22Rv1 (cell line): ENCODE measurements at regions not wholly inside any gene's neighbourhood (a gene's known extent, or its start where the extent isn't known, plus 50 kb on each side); places are given as distances from the start of the nearest gene placed in this dataset.

ENCODE experiments used
- H3K27ac ChIP-seq: fragments of 450-650 bp; 2 replicates; pipeline ENCODE4 v1.5.1; 2017
- ZFX ChIP-seq: fragments of 450-650 bp; IDR thresholded peaks from 2 replicates; pipeline ENCODE4 v1.6.1; 2017; ENCODE audit warnings: antibody characterized with exemption, borderline replicate concordance
- TF ChIP-seq, protein P1 (sequence below): fragments of 450-650 bp; IDR thresholded peaks from 2 replicates; pipeline ENCODE4 v1.5.1; 2017; ENCODE audit warnings: mild to moderate bottlenecking

DNA sequence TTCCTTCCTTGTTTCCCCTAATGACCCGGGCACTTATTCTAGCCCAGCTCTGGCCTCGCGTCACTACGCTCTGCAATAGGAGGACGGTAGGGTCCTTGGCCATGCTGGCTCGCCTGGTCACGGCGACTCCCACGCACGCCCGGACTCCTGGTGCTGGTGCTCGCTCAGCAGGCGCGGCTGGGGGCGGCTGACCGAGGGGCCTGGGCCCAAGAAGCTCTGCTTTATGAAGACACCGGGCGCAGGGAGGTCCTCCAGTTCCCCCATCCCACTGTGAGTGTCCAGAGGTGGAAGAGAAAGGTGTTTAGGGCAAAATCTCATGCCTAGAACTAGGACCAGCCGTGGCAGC, 54.2 kb upstream of the ZNF32 start:
- H3K27ac ChIP-seq = no peak overlapping the region
- TF ChIP-seq, protein P1, sequence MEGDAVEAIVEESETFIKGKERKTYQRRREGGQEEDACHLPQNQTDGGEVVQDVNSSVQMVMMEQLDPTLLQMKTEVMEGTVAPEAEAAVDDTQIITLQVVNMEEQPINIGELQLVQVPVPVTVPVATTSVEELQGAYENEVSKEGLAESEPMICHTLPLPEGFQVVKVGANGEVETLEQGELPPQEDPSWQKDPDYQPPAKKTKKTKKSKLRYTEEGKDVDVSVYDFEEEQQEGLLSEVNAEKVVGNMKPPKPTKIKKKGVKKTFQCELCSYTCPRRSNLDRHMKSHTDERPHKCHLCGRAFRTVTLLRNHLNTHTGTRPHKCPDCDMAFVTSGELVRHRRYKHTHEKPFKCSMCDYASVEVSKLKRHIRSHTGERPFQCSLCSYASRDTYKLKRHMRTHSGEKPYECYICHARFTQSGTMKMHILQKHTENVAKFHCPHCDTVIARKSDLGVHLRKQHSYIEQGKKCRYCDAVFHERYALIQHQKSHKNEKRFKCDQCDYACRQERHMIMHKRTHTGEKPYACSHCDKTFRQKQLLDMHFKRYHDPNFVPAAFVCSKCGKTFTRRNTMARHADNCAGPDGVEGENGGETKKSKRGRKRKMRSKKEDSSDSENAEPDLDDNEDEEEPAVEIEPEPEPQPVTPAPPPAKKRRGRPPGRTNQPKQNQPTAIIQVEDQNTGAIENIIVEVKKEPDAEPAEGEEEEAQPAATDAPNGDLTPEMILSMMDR = no peak
- no peak for TF ChIP-seq ZFX

DNA sequence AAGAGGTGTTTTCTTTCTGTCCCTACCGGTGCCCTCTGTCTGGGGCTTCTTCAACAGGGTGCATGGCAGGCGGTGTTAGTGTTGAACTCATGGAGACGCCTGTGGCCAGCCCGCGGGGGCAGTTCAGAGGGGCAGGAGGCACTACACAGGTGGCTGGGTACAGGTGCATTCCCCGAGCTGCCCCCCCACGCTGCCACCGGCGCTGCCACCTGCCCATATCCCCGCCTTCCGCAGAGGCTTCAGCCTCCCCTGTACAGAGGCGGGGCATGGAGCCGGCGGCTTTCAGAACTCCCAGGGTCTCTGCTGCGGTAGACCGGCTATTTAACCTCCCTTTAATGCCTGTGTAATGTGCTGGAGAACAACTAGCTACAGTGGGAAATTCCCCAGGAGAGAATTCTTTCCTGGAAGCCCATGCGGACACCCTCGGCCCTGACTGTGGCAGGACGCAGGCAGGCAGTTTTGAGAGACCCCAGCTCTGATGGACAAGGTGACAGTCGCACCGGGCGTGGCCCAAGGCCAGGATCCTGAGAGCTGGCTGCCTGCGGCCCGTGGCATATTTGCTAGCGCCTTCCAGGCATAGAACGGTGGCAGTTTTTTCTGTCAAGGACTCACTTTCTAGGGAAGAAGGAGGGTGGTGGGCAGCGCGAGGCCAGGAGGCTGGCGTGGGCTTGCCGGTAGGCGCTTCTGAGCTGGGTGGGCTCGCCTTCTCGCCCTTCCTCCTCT, 53.7 kb upstream of the ZNF32 start:
- H3K27ac ChIP-seq = no peak overlapping the region
- no peak for TF ChIP-seq ZFX
- TF ChIP-seq, protein P1 = no peak

DNA sequence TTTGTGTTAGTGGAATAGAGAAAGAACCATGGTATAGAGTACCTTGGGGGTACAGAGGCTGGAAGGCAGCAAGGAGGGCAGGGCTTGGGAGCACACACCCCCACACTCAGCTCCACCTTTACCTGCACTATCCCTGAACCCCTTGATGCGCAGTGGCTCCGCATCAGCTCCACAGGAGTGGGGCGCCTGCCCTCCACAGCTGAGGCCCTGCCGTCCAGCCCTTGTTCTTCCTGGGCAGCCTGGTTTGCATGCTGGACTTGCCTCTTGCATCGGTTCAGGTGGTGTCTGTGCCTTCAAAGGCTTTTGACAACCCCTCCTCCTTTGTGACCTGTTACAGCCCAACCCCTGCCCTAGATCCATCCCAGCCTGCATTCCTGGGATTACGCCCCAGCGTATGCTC, 52.6 kb upstream of the ZNF32 start:
- no peak overlapping the region for H3K27ac ChIP-seq
- TF ChIP-seq, protein P1 = no peak
- TF ChIP-seq ZFX = no peak

DNA sequence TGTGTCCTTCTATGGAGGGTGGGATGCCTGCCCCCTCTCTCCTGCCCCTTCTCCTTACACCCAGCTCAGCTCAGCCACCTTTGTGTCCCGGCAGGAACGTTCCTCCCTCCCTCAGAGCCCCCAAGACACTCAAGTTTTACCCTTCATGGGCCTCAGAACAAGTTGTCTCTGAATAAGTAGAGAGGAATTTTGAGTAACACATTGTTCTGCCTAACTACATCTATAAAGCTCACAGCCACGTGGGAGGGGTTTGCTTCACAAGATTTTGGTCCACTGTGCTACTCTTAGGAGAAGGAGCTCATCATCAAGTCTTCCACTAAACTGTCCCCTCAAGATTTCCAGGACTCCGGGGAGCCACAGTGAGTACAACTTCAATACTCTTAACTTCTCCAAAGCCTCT, 51.6 kb upstream of the ZNF32 start:
- H3K27ac ChIP-seq = no peak overlapping the region
- TF ChIP-seq ZFX = no peak
- TF ChIP-seq, protein P1 = no peak

DNA sequence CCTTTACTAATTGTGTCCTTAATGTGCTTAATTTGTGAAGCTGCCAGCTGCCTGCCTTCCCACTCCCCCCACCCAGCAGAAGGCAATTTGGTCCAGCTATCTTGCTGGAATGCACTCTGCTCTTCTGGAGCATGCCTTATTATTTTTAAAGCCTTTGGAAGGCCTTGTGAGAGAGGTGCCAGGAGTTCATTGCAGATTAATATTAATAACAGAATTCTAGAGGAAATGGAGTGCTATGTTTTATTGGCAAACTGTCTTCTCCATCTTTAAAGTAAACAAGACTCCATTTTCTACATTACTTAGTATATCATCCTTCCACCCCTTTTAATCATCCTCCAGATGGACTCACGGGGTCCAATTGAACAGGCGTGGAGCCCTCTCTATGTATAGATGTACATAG, 50.8 kb upstream of the ZNF32 start:
- no peak overlapping the region for H3K27ac ChIP-seq
- TF ChIP-seq, protein P1 = no peak
- no peak for TF ChIP-seq ZFX
